D721Med (cell line): ENCODE measurements at regions not wholly inside any gene's neighbourhood (a gene's known extent, or its start where the extent isn't known, plus 50 kb on each side); places are given as distances from the start of the nearest gene placed in this dataset.

Experiments used
- DNase-seq: peaks from one replicate; pipeline ENCODE4 v3.0.0; 2011; ENCODE audit warnings: low spot score; ENCODE audit not compliant: insufficient read length
- FAIRE-seq: peaks from 2 replicates; lab custom pipeline; 2011; peaks lifted over from hg19 to GRCh38; lab: Jason Lieb, UNC
- TF ChIP-seq, protein P1 (sequence below): IDR thresholded peaks from 2 replicates; pipeline ENCODE4 v1.5.1; 2012; ENCODE audit warnings: mild to moderate bottlenecking, control low read depth; ENCODE audit not compliant: insufficient read depth; ENCODE audit errors: missing control alignments

GRCh38 chr13:70714993-70715392 lies 606.7 kb upstream of the KLHL1 start:
- FAIRE-seq (no peak), DNase-seq (no peak)
- TF ChIP-seq, protein P1, sequence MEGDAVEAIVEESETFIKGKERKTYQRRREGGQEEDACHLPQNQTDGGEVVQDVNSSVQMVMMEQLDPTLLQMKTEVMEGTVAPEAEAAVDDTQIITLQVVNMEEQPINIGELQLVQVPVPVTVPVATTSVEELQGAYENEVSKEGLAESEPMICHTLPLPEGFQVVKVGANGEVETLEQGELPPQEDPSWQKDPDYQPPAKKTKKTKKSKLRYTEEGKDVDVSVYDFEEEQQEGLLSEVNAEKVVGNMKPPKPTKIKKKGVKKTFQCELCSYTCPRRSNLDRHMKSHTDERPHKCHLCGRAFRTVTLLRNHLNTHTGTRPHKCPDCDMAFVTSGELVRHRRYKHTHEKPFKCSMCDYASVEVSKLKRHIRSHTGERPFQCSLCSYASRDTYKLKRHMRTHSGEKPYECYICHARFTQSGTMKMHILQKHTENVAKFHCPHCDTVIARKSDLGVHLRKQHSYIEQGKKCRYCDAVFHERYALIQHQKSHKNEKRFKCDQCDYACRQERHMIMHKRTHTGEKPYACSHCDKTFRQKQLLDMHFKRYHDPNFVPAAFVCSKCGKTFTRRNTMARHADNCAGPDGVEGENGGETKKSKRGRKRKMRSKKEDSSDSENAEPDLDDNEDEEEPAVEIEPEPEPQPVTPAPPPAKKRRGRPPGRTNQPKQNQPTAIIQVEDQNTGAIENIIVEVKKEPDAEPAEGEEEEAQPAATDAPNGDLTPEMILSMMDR = no peak

- TF ChIP-seq, protein P1 = no peak
- DNase-seq = no peak
- FAIRE-seq = peak; percentile 16
These were observed 600.5 kb upstream of the KLHL1 start for GRCh38 chr13:70708775-70709174.

GRCh38 chr13:70703755-70704154 lies 595.5 kb upstream of the KLHL1 start:
- FAIRE-seq (peak; percentile 29), DNase-seq (no peak)

GRCh38 chr13:70694996-70695715 lies 586.9 kb upstream of the KLHL1 start:
- DNase-seq (no peak), FAIRE-seq (peak; percentile 6)
- TF ChIP-seq, protein P1 = no peak

More at GRCh38 chr13:70703755-70704154, 595.5 kb upstream of the KLHL1 start:
- TF ChIP-seq, protein P1 = no peak

- DNase-seq (no peak), FAIRE-seq (no peak)
- TF ChIP-seq, protein P1 = no peak
These were observed 560.7 kb upstream of the KLHL1 start for GRCh38 chr13:70668983-70669382.

GRCh38 chr13:70668293-70668692 lies 560.0 kb upstream of the KLHL1 start:
- DNase-seq = no peak

More at GRCh38 chr13:70668293-70668692, 560.0 kb upstream of the KLHL1 start:
- TF ChIP-seq, protein P1 = no peak
- no peak for FAIRE-seq
